HG03060 (cell line): ENCODE measurements at regions not wholly inside any gene's neighbourhood (a gene's known extent, or its start where the extent isn't known, plus 50 kb on each side); places are given as distances from the start of the nearest gene placed in this dataset.

Source experiments
- ATAC-seq: cut with Tn5 transposase; IDR thresholded peaks from one replicate; pipeline ENCODE4 v1.9.1; 2021; ENCODE audit warnings: low read depth, moderate number of reproducible peaks; ENCODE audit not compliant: unreplicated experiment

DNA sequence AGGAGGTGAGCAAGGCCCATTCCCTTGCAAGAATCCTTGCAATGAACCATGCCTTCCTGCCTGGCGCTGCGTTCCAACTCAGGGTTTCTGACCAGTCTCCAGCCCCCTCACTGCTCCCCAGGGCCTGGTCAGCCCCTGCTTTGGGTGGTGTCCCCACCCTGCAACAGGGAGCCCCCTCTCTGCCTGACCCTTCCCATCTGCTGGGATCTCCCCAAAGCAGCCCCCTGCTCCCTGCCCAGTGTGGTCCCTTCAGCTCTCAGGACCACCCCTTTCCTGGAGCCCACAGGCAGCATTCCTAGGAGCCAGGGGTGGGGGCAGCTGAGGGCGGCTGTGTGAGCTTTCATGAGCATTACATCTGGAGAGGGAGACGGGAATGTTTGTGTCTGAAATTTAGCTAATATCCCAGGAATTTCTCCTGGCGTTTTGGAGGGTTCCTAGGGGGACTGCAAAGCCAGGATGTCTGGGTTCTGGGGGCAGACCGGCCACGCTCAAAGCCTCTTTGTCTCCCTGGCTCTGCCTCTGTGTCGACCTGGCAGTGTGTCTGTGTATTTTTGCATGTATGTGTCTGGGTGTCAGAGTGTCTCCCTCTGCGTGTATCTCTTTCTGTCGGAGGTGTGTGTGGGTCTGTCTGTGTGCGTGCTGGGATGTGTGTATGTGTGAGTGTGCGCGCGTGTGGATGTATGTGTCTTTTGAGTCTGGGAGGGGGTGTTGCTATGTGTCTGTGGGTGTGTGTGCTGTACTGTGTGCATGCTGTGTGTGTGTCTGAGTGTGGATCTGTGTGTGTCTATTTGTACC, 300.5 kb upstream of the ZMIZ1 start:
- no peak for ATAC-seq

DNA sequence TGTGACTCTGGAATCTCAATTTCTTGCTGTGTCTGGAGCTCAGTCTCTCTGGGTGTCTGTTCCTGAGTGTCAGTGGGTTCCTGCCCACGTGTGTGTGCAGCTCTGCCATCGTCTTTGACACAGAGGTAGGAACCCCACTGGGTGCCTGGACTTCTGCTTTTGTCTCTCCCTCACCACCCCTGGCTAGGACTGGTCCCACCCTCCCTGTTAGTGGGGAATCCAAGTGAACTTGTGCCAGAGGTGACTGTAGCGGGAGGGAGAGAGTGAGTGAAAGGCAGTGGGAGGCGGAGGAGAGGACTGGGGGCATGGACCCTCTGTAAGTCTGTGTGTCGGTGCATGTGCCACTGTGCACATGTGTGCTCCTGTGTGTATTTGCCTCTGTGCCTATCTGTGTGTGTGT, 299.9 kb upstream of the ZMIZ1 start:
- ATAC-seq = no peak

DNA sequence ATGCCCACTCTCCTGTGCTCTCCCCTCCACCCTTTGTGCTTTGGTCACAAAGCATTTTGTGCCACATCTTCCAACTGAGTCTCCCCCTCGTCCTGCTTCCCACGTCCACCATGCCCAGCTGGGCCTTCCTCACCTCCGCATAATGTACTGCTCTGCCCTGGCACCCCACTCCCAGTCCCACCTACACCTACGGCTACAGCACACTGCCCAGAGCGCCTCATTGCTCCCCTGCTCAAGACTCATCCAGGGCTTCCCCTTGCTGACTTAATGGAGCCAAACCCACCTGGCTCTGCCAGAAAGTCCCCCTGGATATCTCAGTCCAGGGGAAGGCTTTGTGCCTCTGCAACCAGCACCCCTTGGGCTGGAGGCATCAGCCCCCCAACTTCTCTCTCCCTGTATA, 299.2 kb upstream of the ZMIZ1 start:
- no peak for ATAC-seq

DNA sequence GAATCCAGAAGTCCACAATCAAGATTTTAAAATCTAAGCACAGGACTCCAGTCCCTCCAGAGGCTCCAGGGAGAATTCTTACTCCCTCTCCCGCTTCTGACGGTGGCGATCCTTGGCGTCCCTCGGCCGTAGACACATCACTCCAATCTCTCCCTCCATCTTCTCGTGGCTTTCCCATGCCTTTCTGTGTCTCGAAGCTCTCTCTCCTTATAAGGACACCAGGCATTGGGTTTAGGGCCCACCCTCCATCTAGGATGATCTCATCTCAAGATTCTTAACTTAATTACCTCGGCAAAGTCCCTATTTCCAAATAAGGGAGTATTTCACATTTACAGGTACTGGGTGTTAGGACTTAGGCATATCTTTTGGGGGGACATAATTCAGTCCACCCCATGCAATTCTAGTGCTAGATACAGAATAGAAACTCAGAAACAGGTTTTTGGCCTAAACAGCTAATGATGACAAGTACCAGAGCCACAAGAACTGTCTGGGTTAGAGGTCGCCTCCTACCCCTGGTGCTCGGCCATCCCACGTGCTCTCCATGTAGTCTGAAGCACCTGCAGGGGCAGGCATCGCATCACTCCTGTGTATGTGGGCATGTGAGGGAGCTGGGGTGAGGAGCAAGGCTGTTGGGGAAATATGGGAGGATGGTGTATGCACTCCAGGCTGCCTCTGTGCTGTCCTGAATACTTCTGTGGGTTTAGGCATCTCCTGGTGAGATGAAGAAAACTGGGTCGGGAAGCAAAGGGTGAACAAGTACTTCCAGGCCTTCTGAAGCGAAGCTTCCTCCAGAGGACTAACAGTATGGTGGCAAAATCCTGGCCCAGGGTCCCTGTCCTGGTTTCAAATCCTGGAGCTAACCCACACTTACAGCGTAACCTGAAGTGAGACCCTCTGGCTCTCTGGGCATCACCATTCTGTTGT, 298.3 kb upstream of the ZMIZ1 start:
- ATAC-seq = no peak

DNA sequence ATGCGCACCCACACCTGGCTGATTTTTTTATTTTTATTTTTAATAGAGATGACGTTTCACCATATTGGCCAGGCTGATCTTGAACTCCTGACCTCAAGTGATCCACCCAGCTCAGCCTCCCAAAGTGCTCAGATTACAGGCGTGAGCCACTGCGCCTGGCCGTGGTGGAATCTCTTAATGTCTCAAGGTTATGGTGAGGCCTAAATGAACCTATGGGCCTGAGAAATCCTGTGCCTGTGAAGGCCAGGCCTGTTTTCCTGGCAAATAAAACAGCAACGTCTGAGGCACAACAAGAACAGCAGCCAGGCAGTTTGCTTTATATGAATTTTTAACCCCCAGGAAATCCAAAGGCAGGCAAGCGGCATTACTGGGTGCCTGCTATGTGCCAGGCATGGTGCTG, 297.5 kb upstream of the ZMIZ1 start:
- ATAC-seq = no peak

DNA sequence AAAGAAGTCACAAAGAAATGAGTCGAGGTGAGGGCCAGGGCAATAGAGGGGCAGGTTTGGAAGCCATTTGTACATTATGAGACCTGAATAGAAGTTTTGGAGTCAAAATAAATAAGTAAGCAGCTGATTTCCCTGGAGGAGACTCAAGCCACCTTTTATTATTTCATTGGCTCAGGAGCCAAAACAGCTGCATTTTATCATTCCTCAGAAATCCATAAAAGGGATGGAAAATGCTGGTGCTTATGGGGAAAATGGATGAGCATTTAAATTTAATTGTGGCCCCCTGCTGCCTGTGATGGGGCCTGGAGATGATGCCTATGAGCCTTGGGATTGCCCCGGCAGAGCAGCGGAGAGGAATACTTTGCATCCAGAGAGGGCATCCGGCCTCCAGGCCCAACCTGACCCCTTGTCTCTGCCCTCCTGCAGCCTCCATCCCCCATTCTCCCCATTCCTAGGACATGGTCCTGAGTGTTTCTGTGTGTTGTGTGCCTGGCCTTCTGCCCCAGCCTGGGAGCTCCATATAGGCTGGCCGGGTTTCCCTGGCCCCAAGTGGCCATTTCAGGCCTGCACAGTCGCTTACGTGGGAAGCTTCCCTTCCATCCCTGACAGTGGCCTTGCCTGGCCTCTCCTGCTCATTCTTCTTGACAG, 296.8 kb upstream of the ZMIZ1 start:
- no peak for ATAC-seq

DNA sequence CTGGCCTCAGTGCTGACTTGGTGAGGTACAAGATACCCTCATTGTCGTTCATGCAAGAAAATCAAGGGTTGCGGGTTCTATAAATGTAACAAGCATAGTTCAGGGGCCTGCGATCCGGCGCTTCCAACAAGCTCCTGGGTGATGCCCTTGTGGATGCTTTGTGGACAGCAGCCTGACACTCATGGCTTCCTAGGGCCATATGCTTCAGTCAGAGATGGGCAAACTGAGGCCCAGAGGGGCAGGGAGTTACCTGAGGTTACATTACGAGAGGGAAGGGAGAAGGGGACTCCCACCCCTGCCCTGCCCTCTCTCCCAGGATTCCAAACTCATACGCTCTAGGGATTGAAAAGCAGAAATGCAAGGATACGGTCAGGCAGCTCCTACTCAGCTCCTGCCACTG, 296.3 kb upstream of the ZMIZ1 start:
- no peak for ATAC-seq

DNA sequence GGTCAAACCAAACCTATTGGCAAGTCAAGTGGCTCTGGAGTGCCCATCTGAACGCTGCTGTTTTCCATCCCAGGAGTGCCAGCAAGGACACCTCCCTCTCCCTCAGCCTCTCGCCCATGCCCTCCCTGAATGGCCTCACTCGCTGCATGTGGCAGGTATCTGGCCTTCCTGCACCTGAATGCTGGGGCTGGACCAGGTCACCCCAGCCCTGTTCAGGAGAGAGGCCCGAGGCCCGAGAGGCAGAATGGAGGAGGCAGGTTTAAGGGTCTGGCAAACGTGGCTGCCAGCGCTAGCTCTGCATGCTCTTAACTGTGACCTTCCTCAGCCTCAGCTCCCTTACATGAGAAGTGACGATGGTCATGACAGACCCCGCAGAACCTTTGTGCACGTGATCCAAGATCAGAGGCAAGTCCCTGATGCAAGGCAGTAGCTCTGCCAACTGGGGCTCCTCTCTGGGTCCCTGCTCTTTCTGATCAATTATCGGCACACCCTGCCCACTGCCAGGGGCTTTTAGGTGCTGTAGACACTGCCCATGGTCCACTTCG, 295.7 kb upstream of the ZMIZ1 start:
- no peak for ATAC-seq

DNA sequence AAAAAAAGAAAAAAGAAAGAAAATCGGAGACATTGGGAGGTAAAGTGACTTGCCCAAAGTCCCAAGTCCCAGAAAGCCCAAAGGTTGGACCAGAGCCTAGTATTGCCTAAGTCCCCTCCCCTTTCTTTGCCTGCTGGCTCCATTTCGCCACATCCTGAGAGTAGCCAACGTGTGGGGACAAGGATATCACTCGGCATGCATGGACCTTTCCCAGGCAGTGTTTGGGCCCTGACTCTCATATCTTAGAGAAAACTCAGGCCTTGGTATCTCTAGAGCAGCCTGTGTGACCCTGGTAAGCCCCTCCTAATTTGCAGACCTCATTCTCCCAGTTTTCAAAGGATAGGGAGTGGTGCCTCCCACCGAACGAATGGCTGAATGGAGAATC, 294.2 kb upstream of the ZMIZ1 start:
- no peak for ATAC-seq

DNA sequence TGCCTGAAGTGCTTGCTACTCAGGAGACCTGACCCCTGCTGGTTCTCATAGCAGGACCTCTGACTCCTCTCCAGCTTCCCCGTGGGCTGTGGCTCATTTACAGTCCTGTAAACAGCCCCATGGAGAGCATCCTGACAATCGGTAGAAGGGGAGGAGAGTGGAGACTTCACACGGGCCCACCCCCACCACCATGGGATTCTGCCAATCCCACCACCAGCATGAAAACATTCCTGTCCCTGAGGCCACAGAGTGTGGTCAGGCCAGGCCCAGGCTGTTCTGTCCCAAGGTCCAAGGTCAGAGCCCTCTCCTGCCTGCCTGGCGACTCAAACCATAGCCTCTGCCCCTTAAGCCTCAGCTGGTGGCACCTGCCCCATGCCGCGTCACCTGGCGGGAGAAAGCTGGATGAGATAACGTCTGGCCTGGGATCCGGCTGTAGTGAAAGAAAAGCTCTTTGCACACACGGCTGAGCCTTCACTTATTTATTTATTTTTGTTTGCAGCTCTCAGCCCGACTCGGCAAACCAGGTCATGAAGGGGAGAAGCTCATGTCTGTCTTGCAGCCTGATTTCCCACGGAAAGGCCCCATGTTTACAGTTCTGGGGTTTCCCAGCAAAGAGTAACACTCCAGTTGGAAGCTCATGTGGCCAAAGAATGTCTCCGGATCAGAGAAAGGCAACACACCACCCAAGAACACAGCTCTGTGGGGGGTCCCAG, 293.6 kb upstream of the ZMIZ1 start:
- ATAC-seq = no peak

DNA sequence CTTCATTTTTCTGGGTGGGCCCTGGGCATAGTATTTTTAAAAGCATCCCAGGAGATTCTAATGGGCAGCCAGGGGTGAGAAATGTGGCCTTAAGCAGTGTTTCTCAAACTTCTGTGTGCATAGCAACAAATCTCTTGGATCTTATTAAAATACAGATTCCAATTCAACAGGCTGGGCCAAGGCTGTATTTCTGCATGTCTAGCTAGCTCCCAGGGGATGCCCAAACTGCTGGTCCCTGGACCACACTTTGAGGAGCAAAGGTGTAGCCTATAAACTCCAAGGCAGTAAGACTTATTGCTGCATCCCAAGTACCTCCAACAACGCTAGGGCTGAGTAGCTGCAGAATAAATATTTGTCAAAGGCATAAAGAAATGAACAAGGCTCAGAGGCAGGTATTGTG, 292.9 kb upstream of the ZMIZ1 start:
- no peak for ATAC-seq

DNA sequence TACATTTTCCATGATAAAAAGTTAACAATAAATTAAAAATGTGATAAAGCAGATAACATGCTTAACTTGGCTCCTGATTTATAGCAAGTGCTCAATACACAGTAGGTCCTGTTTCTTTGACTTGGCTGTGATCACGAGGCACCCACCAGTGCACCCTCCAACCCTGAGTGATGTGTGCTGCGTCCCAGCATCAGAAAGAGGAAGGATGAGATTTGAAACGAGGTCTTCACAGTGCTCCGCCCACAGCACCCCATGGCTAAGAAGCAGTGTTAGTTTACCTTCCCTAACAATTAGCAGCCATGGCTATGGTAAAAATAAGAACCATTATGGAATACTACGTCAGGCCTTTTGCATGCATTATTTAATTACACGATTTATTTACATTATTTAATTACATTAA, 292.0 kb upstream of the ZMIZ1 start:
- no peak for ATAC-seq

DNA sequence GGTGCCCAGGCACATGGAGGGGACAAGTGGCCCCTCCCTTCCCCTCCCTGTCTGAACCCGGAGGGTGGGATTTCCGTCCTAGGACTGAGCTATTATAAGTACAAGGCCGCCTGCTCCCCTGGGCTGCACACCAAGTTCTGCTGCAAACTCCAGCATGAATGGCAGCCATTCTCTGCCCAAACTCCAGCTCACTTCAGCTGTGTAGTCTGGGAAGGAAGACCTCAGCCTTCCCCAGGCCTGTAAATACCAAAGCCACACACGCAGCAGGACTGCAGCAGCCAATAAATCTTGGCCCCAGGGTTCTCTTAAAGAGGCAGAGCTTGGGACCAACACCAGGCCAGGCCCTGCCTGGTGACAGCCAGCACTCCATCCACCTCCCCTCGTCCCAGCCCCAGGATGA, 291.3 kb upstream of the ZMIZ1 start:
- no peak for ATAC-seq

DNA sequence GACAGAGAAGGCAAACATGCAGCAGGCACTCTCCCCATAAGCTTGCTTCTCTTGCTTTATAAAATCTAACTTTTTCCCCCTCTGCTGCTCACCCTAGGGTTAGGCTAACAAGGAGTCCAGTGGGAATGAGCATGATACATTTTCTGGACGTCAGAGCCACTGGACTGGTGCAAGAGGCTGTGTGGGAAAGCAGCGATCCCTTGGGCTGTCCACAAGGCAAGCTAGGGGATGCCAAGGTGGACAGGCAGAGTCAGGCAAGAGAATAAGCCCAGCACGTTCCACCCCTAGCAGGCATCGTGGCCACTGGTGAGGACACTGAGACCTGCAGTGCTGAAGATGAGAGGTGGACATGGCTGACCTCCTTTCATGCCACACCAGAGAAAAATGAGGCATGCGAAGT, 290.9 kb upstream of the ZMIZ1 start:
- no peak for ATAC-seq

DNA sequence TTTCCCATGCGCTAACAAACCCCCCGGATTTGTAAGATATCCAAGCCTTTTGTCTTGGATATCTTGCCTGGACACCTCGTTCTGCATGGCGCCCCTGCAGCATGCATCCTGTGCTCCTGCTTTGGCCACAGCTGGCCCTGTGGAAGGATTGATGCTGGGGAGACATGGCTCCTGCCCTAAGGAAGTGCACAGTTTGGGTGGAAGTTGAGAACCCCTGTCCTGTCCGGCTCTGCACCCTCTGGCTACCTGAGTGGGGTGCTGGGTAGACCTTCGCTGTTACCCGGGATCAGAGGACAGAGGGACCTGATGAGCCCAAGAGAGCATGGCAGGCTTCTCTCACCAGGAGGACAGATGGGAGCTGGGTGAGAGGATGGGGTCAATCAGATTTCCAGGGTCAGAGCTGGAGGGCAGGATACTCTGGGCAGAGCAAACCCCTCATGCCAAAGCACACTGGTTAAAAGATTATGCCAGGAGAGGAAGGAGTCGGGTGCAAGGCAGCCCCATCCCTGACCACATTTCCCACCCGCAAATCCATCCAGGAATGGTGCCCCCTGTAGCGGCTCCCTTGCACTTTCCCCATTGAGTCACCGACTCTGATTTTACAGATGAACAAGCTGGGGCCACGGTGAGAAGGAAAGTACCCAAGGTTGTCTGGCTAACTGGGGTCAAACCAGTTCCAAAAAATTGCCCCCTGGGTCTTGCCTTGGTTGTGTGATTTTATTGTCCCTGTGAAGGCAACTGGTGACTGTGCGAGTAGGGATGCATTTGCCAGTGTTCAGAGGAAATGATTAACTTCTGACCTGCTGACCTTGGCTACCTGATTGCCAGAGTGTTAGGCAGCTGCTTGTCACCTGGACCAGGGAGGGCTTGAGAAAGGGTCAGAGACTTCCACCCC, 290.1 kb upstream of the ZMIZ1 start:
- no peak for ATAC-seq

DNA sequence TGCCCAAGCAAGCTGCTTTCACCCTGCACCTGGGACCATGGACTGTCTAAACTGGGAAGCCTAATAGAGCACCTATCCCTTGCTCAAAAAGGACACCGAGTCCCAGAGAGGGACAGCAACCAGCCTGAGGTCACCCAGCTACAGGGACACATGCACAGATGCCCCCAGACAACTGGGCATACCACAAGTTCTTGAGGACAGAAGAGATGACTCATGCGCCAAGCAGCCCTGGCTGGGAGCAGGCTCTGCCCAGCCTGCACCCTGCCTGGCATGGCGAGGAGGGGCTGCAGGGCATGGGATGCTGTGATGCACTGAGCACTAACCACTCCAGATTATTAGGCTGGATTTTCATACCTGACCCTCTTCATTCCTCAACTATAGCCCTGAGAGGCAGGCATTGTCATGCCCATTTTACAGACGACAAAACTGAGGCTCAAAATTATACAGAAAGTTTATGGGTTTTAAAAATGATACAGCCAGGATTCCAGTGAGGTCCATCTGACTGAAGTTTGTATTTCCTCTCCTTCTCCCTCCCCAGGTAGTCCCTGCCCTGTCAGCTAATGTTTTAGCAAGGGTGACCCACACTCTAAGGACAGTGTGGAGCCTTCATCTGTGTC, 289.3 kb upstream of the ZMIZ1 start:
- no peak for ATAC-seq

DNA sequence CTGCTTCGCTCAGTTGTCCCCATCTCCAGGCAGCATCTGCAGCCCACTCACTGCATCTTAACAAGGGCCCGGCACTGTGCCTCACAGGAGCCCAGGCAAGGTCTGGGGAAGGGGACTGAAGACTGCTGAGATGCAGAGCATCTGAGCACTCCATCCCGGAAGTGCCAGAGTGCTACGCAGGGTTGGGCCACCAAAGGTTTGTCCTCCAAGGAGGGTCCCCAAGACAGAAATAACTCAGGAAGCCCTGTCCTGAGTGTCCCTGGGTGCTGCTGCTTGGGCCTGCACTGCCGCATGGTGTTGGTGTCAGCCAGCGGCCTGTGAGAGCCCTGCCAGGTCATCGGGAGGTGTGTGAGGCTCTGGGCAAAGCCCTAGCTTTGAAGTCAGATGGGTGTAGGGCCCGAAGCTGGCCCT, 288.2 kb upstream of the ZMIZ1 start:
- ATAC-seq = no peak

DNA sequence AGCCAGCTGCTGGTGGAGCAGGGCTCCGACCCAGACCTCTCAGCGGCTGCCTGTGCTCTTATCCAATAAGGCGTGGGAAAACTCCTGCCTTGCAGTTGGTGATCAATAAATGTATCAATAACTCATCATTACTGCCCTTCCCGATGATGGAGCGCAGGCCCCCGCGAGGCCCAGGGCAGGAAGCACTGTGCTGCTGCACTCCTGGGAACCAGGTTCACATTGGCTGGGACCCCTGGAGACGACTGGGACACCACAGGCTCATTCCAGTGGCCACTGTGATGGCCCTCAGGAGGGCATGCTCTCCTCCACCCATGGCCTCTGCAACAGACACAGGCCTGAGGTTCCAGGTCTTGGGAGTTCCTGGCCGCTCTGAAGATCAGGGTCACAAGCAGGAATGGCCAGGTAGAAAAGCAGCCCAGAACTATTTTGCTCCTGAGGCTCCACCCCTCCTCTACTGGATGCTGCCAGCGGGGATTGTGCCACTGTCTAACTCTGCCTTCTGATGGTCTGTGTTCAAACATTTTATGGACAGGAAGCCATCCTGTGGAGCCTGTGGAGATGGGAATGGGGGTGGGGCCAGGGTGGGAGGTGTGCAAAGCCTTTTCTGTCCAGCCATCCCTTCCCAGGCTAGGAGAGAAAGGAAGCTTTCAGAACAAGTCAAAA, 287.4 kb upstream of the ZMIZ1 start:
- no peak for ATAC-seq

DNA sequence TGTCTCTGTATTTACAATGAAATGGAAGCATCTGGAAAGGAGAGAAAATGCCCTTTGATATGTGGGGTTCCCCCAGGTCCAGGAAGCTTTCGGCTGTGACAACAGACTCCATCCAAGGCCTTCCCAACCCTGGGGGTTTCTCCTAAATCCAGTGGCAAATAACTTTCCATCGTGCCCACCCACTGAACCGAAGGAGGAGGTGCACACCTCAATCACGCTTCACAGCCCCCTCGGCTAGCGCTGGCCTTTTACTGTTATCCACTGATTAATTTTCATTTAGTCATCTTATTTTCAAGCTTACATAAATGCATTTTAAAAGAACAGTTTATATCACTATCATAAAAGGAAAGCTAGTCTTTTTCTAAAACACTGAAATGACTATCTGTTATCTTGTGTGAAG, 286.8 kb upstream of the ZMIZ1 start:
- no peak for ATAC-seq
